ENCODE measurements at regions not wholly inside any gene's neighbourhood (a gene's known extent, or its start where the extent isn't known, plus 50 kb on each side); places are given as distances from the start of the nearest gene placed in this dataset.

GRCh38 chr9:29741169-29741568, 2167.9 kb upstream of the C9orf72 start:
- TF ChIP-seq CTCF (conservative IDR thresholded peaks at IDR 0.05) (no peak), EZH2 (IDR thresholded peaks at IDR 0.05; ENCODE audit: low read depth) (no peak)

All from PC-9 (cell line).